ENCODE measurements at regions not wholly inside any gene's neighbourhood (a gene's known extent, or its start where the extent isn't known, plus 50 kb on each side); places are given as distances from the start of the nearest gene placed in this dataset.

GRCh38 chr11:69372589-69373250 is 78.8 kb downstream of the MYEOV start:
- TF ChIP-seq CTCF (IDR thresholded peaks at IDR 0.05) = no peak
- TF ChIP-seq POLR2A (IDR thresholded peaks at IDR 0.05) = no peak

Data from Peyer's patch (tissue), 4 donors.